ENCODE measurements at regions not wholly inside any gene's neighbourhood (a gene's known extent, or its start where the extent isn't known, plus 50 kb on each side); places are given as distances from the start of the nearest gene placed in this dataset.
"Not testable (repeated sequence)": the region's sequence is repeated elsewhere in the genome, so short reads cannot be mapped to it uniquely, and the experiment has no call there.

- no peak for DNase-seq (ENCODE audit: low read depth)
Measured at GRCh38 chr3:194867270-194867983, 181.7 kb downstream of the FAM43A start.

DNA sequence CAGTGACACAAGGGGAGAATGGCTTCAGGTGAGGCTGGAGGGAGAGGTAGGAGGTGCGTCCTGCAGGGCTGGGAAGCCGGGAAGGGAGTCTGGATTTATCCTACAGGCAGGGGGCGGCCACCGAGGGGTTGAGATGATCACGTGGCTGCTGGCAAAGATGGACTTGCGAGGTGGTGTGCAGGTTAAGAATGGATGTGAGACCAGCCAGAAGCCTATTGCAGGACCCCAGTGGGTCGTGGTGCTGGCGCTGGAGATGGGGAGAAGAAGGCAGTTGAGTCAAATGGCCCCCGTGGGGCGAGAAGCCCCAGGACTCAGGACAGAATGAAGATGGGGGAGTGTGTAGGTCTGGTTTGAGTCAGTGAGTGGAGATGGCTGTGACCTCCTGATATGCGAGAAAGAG, 183.1 kb downstream of the FAM43A start:
- no peak for DNase-seq (ENCODE audit: low read depth)

DNA sequence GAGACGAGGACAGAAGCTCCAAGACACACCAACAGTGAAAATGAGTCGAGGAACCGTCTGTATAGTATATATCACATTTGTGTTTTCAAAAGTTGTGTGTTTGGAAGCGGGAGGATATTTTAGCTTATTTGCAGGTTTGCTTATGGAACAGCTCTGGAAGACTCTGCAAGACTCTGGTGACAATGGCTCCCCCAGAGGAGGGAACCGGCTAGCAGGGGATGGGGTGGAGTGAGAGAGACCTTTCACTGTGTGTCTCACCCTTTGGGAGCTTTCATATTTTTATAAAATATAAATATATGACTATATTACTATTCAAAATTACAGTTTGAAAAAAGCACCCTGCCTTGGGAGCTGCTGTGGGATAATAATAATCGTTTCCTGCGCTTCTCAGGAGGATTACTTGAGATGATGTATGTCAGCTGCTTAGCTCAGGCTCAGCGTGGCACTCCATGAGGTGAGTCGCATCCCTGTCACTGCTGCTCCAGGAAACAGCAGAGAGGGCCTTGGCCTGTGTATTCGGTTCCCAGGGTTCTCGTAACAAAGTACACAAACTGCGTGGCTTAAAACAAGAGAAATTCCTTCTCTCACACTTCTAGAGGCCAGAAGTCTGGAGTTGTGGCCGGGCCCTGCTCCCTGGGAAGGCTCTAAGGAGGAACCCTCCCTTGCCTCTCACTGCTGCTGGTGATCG, 183.9 kb downstream of the FAM43A start:
- DNase-seq (ENCODE audit: low read depth): no peak

DNA sequence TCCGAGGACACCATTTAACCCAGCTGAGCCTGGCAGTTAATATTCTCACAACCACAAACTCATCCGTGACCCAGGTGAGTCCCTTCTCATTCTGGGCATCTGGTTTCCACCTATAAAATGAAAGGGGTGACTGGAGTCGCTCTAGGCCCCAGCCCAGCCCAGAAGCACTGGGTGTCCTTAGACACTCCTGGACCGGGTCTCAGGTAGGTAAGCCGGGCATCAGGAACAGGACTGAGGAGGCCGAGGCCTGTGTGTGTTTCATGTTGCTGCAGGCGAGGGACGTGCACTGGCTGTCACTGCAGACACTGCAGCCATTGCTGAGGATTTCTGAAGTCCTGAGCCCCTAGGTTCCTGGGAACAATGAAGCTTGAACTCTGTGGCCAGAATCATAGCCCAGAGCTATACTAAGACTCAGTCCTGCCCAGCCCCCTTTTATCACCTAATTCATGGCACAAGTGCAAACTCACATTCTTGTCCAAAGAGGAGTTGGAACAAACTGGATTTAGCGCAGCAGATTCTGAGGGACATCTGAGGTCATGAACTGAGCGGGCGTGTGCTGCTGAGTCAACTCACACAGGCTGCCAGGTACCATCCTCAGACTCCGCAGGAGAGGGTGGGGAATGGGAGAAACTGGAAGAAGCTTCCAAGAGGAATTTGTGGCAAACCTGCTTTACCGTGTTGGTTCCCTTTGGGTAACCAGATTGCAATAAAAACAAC, 184.9 kb downstream of the FAM43A start:
- no peak for DNase-seq (ENCODE audit: low read depth)

GRCh38 chr3:194871143-194871863, 185.6 kb downstream of the FAM43A start:
- no peak for DNase-seq (ENCODE audit: low read depth)

GRCh38 chr3:194871864-194872668, 186.4 kb downstream of the FAM43A start:
- no peak for DNase-seq (ENCODE audit: low read depth)

- DNase-seq (ENCODE audit: low read depth): no peak
Measured at GRCh38 chr3:194872669-194872977, 186.9 kb downstream of the FAM43A start.

- DNase-seq (ENCODE audit: low read depth): not testable (repeated sequence)
Measured at GRCh38 chr3:194873474-194873873, 187.8 kb downstream of the FAM43A start.

- no peak for DNase-seq (ENCODE audit: low read depth)
Measured at GRCh38 chr3:194874206-194874605, 188.5 kb downstream of the FAM43A start.

GRCh38 chr3:194874783-194875182, 189.1 kb downstream of the FAM43A start:
- no peak for DNase-seq (ENCODE audit: low read depth)

GRCh38 chr3:194875581-194876402, 190.1 kb downstream of the FAM43A start:
- no peak for DNase-seq (ENCODE audit: low read depth)

GRCh38 chr3:194876403-194877095, 190.9 kb downstream of the FAM43A start:
- DNase-seq (ENCODE audit: low read depth): no peak

- DNase-seq (ENCODE audit: low read depth): no peak
Measured at GRCh38 chr3:194877291-194878119, 191.8 kb downstream of the FAM43A start.

DNA sequence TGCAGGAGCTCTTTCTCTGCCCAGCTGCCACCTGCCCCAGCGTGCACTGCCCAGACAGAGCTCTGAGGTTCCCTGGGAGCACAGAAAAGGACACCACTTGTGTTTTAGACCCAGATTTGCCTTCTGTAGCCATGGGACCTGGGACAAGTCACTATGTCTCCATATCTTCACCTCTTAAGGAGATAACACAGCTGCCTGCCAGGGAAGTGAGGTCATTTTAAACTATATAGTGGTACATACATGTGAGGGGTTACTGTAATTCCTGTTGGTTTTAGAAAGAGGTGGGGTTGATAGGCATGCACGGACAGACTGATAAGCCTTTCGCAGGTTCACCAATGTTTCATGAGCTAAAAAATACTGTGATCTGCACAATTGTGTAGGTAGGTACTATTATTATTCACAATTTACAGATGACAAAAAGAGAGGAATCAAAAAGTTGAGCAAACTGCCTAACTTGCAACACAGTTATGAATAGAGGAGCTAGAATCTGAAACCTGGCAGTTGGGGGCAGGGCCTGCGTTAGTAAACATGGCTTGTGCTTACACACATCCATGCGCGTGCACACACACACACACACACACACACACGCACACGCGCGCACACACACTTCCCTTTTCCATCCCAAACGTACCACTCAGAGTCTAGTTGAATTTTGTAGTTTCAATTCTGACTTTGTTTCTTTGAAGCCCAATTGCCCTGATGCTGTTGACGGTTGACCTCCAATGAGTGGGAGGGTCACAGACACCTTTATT, 193.6 kb downstream of the FAM43A start:
- DNase-seq (ENCODE audit: low read depth): no peak

DNA sequence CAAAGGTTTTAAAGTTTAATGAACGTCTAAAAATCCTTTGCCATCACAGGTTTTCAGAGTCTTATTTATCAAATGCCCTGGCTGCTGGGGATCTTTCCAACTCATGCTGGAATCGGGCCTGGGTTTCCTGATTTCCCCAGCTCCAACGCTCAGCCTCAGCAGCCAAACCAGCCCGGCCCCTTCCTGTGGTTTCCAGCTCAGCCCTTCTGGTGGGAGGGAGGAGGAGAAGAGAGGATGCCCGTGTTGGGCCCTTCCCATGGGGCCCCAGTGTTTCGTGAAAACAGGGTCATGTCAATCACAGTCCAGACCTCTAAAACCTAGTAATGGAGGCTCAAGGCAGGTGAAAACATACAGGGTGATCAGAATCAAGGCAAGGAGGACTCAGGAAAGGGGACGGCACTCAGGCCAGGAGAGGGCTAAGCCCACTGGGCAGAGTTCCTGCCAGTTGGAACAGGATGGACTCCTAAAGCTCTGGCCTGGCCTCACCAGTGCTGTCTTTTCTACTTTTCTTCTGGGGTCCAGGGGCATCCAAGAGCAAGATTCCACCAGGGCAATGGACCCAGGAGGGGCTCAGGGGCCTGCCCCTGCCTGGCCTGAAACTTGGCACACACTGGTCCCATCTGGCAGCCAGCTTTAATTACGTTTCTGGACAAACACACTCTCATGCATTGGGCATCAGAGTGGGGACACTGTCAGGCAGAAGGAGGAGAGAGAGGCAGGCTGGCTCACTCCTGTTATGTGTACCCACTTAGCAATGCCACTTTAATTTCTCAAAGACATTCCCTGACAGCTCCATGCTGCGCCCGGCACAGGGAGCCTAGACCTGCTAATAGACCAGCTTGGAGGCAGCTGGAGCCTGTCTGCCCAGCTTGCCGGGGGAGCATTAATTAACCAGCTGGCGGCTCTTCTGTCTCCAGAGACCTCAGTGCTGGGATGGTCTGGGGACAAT, 194.6 kb downstream of the FAM43A start:
- no peak for DNase-seq (ENCODE audit: low read depth)

DNA sequence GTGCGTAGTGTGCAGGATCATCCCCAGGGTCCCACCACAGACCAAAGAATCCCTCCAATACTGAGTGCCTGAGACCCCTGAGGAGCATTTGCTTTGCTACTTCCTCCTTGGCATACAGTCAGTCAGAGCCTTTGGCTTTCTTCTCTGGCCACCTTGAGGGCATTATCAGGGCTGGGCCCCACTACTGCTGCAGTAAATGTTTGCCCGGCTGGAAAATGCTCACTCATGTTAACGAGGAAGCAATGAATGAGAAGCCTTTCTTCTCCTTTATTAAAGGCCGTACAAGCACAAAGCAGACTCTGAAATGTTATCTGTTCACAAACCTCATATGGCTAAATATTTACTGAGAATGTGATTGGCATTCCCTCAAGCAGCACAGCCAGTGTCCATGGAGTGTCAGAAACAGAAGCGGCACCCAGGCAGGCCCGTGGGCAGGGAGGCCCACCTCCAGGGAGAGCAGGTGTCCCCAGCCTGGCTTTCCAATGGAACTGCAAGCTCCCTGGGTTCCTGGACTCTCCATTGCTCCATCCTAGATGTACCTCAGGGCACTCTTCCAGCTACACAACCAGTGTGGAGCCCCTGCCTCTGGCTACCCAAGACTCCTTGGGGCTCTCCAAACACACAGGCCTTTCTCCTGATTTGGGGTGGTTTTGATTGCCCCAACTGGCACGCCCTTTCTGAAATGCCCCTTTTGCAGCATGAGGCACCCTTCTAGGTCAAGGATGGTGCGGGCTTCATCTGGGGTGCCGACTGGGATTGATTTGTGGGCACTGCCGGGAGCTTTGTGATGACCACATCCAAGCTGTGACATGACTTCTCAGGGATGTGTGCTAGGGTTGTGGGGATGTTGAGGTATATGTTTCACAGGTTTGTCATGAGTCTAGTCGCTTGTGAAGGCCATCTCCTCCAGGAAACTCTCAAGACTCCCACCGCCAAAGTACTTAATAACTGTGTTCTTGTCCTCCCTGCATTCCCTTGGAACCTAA, 195.6 kb downstream of the FAM43A start:
- DNase-seq (ENCODE audit: low read depth): no peak

Data from HS-27A (cell line).